Activated CD4-positive, alpha-beta T cell treated with anti-CD3 and anti-CD28 coated beads, Interleukin-2, Interleukin-6, amounts not matched to agents 100 ng/mL and 50 ng/mL, durations not matched to agents 16 hours and 8 hours (primary cell): ENCODE measurements at regions not wholly inside any gene's neighbourhood (a gene's known extent, or its start where the extent isn't known, plus 50 kb on each side); places are given as distances from the start of the nearest gene placed in this dataset.

Source experiments
- DNase-seq: peaks from one replicate; pipeline ENCODE4 v3.0.0-alpha.2; 2020

- DNase-seq, result no peak
Observed at GRCh38 chr18:37662546-37663339, 97.1 kb upstream of the CELF4 start.

- no peak for DNase-seq
Observed at GRCh38 chr18:37662099-37662498, 96.5 kb upstream of the CELF4 start.

- no peak for DNase-seq
Observed at GRCh38 chr18:37661478-37661877, 95.9 kb upstream of the CELF4 start.

GRCh38 chr18:37661061-37661460 lies 95.5 kb upstream of the CELF4 start:
- no peak for DNase-seq

- no peak for DNase-seq
Observed at GRCh38 chr18:37660658-37661057, 95.1 kb upstream of the CELF4 start.

- no peak for DNase-seq
Observed at GRCh38 chr18:37659906-37660305, 94.3 kb upstream of the CELF4 start.

- DNase-seq, result no peak
Observed at GRCh38 chr18:37658894-37659293, 93.3 kb upstream of the CELF4 start.

- DNase-seq, result no peak
Observed at GRCh38 chr18:37657493-37657892, 91.9 kb upstream of the CELF4 start.

- DNase-seq, result no peak
Observed at GRCh38 chr18:37654731-37655369, 89.3 kb upstream of the CELF4 start.

- DNase-seq, result no peak
Observed at GRCh38 chr18:37654034-37654433, 88.4 kb upstream of the CELF4 start.

- DNase-seq, result no peak
Observed at GRCh38 chr18:37653618-37654017, 88.0 kb upstream of the CELF4 start.

GRCh38 chr18:37649930-37650329 lies 84.3 kb upstream of the CELF4 start:
- no peak for DNase-seq

- DNase-seq, result no peak
Observed at GRCh38 chr18:37649416-37649815, 83.8 kb upstream of the CELF4 start.

- DNase-seq, result no peak
Observed at GRCh38 chr18:37641573-37641972, 76.0 kb upstream of the CELF4 start.

- no peak for DNase-seq
Observed at GRCh38 chr18:37640504-37640903, 74.9 kb upstream of the CELF4 start.

GRCh38 chr18:37639846-37640245 lies 74.2 kb upstream of the CELF4 start:
- DNase-seq, result no peak

GRCh38 chr18:37637478-37637850 lies 71.9 kb upstream of the CELF4 start:
- no peak for DNase-seq

- no peak for DNase-seq
Observed at GRCh38 chr18:37636831-37637477, 71.4 kb upstream of the CELF4 start.

- no peak for DNase-seq
Observed at GRCh38 chr18:37634516-37634915, 68.9 kb upstream of the CELF4 start.

- DNase-seq, result no peak
Observed at GRCh38 chr18:37631422-37631821, 65.8 kb upstream of the CELF4 start.

- DNase-seq, result no peak
Observed at GRCh38 chr18:37630334-37630733, 64.7 kb upstream of the CELF4 start.

- no peak for DNase-seq
Observed at GRCh38 chr18:37628470-37629220, 63.0 kb upstream of the CELF4 start.

GRCh38 chr18:37624318-37624717 lies 58.7 kb upstream of the CELF4 start:
- no peak for DNase-seq
